NCI-H774 (cell line): ENCODE measurements at regions not wholly inside any gene's neighbourhood (a gene's known extent, or its start where the extent isn't known, plus 50 kb on each side); places are given as distances from the start of the nearest gene placed in this dataset.

Experiments used
- DNase-seq: peaks from one replicate; lab custom pipeline; 2025; lab: John Stamatoyannopoulos, UW

DNA sequence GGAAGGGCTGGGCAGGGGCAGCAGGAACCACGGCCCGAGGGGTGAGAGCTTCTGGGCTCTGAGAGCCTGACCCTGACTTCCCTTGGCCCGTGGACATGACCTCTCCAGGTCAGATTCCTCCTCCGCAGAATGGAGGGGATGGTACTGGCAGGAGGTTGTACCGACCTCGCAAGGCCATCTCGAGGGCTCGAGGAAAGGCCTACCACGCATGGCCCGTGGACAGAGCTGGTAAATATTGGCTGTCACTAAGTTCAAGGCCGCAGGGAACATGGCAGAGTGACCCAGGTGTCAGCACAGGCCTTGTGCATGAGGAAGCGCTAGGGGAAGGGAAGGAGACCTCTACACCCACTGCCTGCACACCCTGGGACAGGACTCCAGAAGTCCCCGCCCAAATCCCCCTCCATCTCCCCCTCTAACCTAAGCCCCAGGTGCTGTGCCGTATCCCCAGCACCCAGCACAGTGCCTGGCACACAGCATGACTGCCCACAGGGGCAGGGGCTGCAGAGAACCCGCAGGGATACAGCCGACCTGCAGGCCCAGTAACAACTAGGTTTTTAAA, 54.9 kb upstream of the PPP2R5C start:
- no peak for DNase-seq

DNA sequence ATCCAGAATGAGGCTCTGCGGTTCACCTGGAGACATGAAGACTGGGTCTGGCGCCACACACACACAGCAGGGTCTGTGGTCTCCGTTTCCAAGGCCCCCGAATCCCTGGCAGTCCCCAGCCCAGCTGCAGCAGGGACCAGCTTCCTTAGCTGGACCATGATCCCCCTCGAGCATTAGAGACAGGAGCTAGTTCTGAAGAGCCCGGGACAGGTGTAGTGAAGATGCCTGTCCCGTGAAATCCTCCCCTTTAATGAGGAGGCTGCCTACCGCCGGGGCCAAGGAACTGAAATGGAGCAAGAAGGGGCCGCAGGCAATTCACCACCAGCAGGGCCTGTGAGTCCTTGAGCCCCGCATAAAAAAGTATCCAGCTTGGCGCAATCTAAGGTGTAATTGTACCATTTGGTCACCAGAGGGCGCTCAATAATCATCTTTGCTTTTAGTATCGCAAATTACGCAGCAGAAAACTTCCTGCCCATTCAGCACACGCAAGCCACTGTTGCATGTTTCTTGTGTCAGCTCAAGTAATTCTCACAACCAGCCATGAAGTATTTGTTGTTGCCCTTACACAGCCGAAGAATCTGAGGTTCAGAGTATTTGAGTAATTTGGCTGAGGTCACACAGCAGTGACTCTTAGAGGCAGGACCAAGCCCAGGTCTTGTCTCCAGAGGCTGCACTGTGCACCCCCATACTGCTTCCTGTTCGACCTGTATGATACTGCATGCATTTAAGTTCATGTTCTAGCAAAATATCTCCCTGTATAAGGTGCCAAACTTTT, 54.3 kb upstream of the PPP2R5C start:
- peak; percentile 67 for DNase-seq

DNA sequence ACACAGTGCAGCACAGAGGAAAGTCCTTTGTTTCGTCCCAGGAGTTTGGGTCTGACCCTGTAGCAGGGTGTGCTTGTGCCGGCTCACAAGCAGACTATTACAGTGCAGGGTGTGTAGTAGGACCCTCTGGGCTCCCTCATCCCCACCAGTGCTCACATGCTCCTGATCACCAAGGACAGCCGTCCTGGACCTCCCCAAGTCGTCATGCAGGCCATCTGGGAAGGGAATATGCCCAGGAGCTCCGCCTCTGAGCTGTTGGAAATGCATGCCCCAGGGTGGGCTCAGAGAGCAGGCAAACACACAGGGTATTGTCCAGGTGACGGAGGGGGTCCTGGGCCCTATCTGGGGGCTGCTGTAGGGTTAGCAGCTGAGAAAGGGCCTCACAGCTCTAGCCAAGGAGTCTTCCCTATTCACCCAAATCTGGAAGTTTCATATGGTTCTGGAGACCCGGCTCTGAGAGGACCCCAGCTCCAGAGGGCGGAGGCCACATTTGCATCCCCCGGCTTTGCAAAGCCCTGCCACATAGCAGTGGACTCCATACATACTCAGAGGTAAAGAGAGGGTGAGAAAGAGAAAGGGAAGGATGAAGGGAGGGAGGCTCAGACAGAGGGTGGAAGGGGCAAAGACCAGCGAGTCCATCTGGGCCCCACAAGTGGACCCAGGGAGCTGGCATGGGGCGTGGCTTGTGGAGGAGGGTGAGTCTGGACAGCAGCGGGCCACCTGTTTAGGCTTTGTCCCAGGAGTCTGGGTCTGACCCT, 53.5 kb upstream of the PPP2R5C start:
- no peak for DNase-seq

GRCh38 chr14:101708853-101709532, 52.5 kb upstream of the PPP2R5C start:
- DNase-seq, result no peak

- DNase-seq, result no peak
Measured at GRCh38 chr14:101709533-101709881, 52.0 kb upstream of the PPP2R5C start.

DNA sequence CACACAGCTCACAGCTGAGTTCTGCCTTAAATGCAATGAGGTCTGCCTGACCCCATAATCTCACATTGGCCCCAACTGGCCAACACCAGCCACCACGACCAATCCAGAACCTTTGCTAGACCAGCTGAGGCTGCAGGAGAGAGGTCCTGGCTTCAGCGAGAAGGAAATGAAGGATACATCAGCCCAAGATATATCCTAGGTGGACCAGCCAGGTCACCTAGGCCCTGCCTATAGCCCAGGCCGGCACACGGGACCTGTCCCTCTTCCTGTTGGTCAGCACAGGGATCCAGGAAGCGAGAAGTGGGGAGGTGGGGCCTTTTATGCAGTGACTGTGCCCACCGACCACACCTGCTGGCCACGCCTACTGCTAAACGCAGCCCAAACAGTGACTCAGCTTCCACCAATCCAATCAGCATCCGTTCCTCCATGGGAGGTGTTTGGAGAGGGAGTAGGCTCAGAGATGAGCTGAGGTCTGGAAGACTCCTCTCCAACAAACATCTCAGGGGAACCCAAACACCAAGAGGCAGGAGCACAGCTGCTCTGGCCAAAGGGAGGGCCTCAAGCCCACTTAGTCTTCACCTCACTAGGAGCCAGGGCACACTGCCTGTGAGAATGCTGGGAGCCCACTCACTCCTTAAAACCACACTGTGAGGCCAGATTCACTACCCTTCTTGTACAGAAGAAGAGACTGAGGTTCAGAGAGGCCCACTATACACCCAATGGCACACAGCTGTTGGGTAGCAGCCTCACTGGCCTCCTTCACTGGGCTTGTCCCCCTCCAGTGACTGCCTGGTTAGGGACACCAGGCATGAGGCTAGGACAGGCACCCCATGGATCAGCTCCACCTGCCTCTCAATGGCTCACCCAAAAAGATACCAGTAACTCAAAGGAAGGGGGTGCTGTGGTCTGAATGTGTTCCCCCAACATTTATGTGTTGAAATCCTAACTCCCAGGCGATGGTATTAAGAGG, 51.3 kb upstream of the PPP2R5C start:
- no peak for DNase-seq

DNA sequence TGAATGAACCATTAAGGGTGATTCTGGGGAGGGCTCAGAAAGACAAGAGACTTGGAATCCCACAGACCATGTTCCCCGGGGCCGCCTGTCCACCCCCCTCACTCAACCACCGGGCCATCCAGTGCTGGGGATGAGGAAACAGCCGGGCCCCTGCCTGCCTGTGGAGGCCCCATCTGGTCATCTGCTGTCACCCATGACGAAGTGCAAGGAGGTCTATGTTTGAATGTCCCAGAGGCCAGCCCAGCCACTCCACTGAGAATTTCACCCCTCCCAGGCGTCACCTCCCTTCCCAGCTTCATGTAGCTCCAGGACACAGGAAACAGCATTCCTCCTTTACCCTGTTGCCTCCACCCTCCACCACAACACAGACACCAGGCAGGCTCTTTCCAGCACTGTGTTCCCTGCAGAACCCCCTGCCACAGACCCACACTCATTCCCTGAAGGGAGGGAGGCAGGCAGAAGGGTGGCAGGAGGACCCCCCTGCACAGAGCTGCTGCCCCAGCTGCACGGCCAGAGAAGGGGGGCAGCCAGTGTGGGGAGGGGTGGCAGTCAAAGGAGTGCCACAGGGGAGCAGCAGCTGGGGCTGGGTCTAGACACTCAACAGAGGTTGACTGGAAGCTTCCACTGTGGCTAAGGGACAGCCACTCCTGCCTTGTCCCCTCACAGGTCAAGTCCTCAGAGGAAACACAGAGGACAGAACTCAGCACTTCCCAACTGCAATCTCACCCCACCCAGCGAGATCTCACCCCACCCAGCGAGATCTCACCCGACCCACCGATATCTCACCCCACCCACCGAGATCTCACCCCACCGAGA, 50.3 kb upstream of the PPP2R5C start:
- no peak for DNase-seq
